Nephron (organoid): ENCODE measurements at regions not wholly inside any gene's neighbourhood (a gene's known extent, or its start where the extent isn't known, plus 50 kb on each side); places are given as distances from the start of the nearest gene placed in this dataset.

ENCODE experiments used
- H3K27ac Mint-ChIP-seq, 3 experiments: 2 replicates each; pipeline ENCODE4 v1.8.0; 2020; ENCODE audit warnings: mixed read lengths in 3 of 3, mild to moderate bottlenecking in 2 of 3, moderate library complexity in 1 of 3
- H3K27me3 Mint-ChIP-seq: 2 replicates; pipeline ENCODE4 v1.8.0; 2021; ENCODE audit warnings: low read depth, mild to moderate bottlenecking, moderate library complexity, mixed read lengths
- H3K36me3 Mint-ChIP-seq: 2 replicates; pipeline ENCODE4 v1.8.0; 2020; ENCODE audit warnings: low read depth, mixed read lengths
- H3K4me1 Mint-ChIP-seq: 2 replicates; pipeline ENCODE4 v1.8.0; 2020; ENCODE audit warnings: mixed read lengths
- H3K4me3 Mint-ChIP-seq, 3 experiments: 2 replicates each; pipeline ENCODE4 v1.8.0; 2020; ENCODE audit warnings: mild to moderate bottlenecking in 3 of 3, mixed read lengths in 3 of 3, moderate library complexity in 2 of 3
- H3K9me3 Mint-ChIP-seq: 2 replicates; pipeline ENCODE4 v1.8.0; 2020; ENCODE audit warnings: mixed read lengths
- CTCF ChIP-seq, 3 experiments: fragments of 200-600 bp; sonication (generic); IDR thresholded peaks; one replicate each; pipeline ENCODE4 v1.5.0; 2021; ENCODE audit warnings: antibody characterized with exemption in 3 of 3; ENCODE audit not compliant: unreplicated experiment in 3 of 3

- Mint-ChIP-seq H3K9me3 (no peaks in the 10 kb centered on the region), H3K4me1 (peaks cover 10% of the 10 kb centered on the region), H3K36me3 (no peaks in the 10 kb centered on the region), H3K27me3 (peaks cover 15% of the 10 kb centered on the region), H3K27ac (peak overlapping the region; percentile 16 to 66 (median 19)), H3K4me3 (no peak overlapping the region)
- no peak for TF ChIP-seq CTCF (IDR thresholded peaks at IDR 0.05; ENCODE audit: unreplicated experiment in 3 of 3)
These were observed 203.7 kb upstream of the ARX start for GRCh38 chrX:25219480-25219879.

GRCh38 chrX:25213611-25214010 lies 197.8 kb upstream of the ARX start:
- Mint-ChIP-seq H3K4me1 (no peaks in the 10 kb centered on the region), H3K27ac (no peak overlapping the region), H3K4me3 (no peak overlapping the region), H3K36me3 (no peaks in the 10 kb centered on the region), H3K27me3 (peaks cover 7% of the 10 kb centered on the region), H3K9me3 (peaks cover 9% of the 10 kb centered on the region)
- TF ChIP-seq CTCF (IDR thresholded peaks at IDR 0.05; ENCODE audit: unreplicated experiment in 3 of 3): no peak

- no peak for TF ChIP-seq CTCF (IDR thresholded peaks at IDR 0.05; ENCODE audit: unreplicated experiment in 3 of 3)
- peaks cover 9% of the 10 kb centered on the region for H3K9me3 Mint-ChIP-seq
- H3K4me3 Mint-ChIP-seq: no peak overlapping the region
- no peak overlapping the region for H3K27ac Mint-ChIP-seq
- H3K27me3 Mint-ChIP-seq: no peaks in the 10 kb centered on the region
- no peaks in the 10 kb centered on the region for H3K36me3 Mint-ChIP-seq
- peaks cover 7% of the 10 kb centered on the region for H3K4me1 Mint-ChIP-seq
These were observed 192.2 kb upstream of the ARX start for GRCh38 chrX:25207803-25208475.

- no peaks in the 10 kb centered on the region for H3K36me3 Mint-ChIP-seq
- H3K4me3 Mint-ChIP-seq: no peak overlapping the region
- H3K27ac Mint-ChIP-seq: peak overlapping the region in 2 of 3 experiments; percentile 39 to 59
- peaks cover 9% of the 10 kb centered on the region for H3K9me3 Mint-ChIP-seq
- peak in 1 of 3 experiments; percentile 10 for TF ChIP-seq CTCF (IDR thresholded peaks at IDR 0.05; ENCODE audit: unreplicated experiment in 3 of 3)
- peaks cover 7% of the 10 kb centered on the region for H3K4me1 Mint-ChIP-seq
- no peaks in the 10 kb centered on the region for H3K27me3 Mint-ChIP-seq
These were observed 191.0 kb upstream of the ARX start for GRCh38 chrX:25206778-25207177.

GRCh38 chrX:25204182-25204581 lies 188.4 kb upstream of the ARX start:
- H3K36me3 Mint-ChIP-seq: no peaks in the 10 kb centered on the region

More at GRCh38 chrX:25204182-25204581, 188.4 kb upstream of the ARX start:
- H3K27me3 Mint-ChIP-seq: no peaks in the 10 kb centered on the region
- peaks cover 13% of the 10 kb centered on the region for H3K4me1 Mint-ChIP-seq
- no peak for TF ChIP-seq CTCF (IDR thresholded peaks at IDR 0.05; ENCODE audit: unreplicated experiment in 3 of 3)
- H3K4me3 Mint-ChIP-seq: no peak overlapping the region
- no peak overlapping the region for H3K27ac Mint-ChIP-seq
- peaks cover 3% of the 10 kb centered on the region for H3K9me3 Mint-ChIP-seq
